Mucosa of gallbladder (tissue), 1 donor: ENCODE measurements at regions not wholly inside any gene's neighbourhood (a gene's known extent, or its start where the extent isn't known, plus 50 kb on each side); places are given as distances from the start of the nearest gene placed in this dataset.

Experiments
- DNase-seq: peaks from one replicate; pipeline ENCODE4 v3.0.0-alpha.2; 2020; ENCODE audit warnings: low spot score
- donor health status: DM: no; HTN: no; CAD: no.

GRCh38 chr1:177847843-177848242 is 122.0 kb downstream of the SEC16B start:
- no peak for DNase-seq

- DNase-seq = no peak
These were observed 130.9 kb downstream of the SEC16B start for GRCh38 chr1:177838907-177839485.

GRCh38 chr1:177833631-177834030 is 136.2 kb downstream of the SEC16B start:
- DNase-seq = no peak

GRCh38 chr1:177830531-177831135 is 139.2 kb downstream of the SEC16B start:
- DNase-seq = no peak

- DNase-seq = no peak
These were observed 144.5 kb downstream of the SEC16B start for GRCh38 chr1:177825276-177825901.

GRCh38 chr1:177824508-177824982 is 145.3 kb downstream of the SEC16B start:
- DNase-seq = no peak

GRCh38 chr1:177820213-177820612 is 149.6 kb downstream of the SEC16B start:
- no peak for DNase-seq

- no peak for DNase-seq
These were observed 151.7 kb downstream of the SEC16B start for GRCh38 chr1:177817937-177818875.

- DNase-seq = no peak
These were observed 157.2 kb downstream of the SEC16B start for GRCh38 chr1:177812650-177813049.

- DNase-seq = no peak
These were observed 157.7 kb downstream of the SEC16B start for GRCh38 chr1:177812144-177812543.

GRCh38 chr1:177811429-177811828 is 158.4 kb downstream of the SEC16B start:
- no peak for DNase-seq

- DNase-seq = no peak
These were observed 160.0 kb downstream of the SEC16B start for GRCh38 chr1:177809819-177810218.

- no peak for DNase-seq
These were observed 167.6 kb downstream of the SEC16B start for GRCh38 chr1:177802304-177802703.

- no peak for DNase-seq
These were observed 168.1 kb downstream of the SEC16B start for GRCh38 chr1:177801790-177802189.

- DNase-seq = no peak
These were observed 169.3 kb downstream of the SEC16B start for GRCh38 chr1:177800400-177801088.

- no peak for DNase-seq
These were observed 170.1 kb downstream of the SEC16B start for GRCh38 chr1:177799746-177800145.

GRCh38 chr1:177798614-177799013 is 171.2 kb downstream of the SEC16B start:
- no peak for DNase-seq

GRCh38 chr1:177796561-177796960 is 173.3 kb downstream of the SEC16B start:
- no peak for DNase-seq

GRCh38 chr1:177794376-177794991 is 175.4 kb downstream of the SEC16B start:
- DNase-seq = no peak

- no peak for DNase-seq
These were observed 176.0 kb downstream of the SEC16B start for GRCh38 chr1:177793900-177794299.

GRCh38 chr1:177790566-177790965 is 179.3 kb downstream of the SEC16B start:
- DNase-seq = no peak
